HepG2 (cell line): ENCODE measurements at regions not wholly inside any gene's neighbourhood (a gene's known extent, or its start where the extent isn't known, plus 50 kb on each side); places are given as distances from the start of the nearest gene placed in this dataset.

Experiments used
- ATAC-seq: fragments of 200-7000 bp; cut with Tn5 transposase; 3 replicates; pipeline ENCODE4 v1.9.1; 2020; ENCODE audit warnings: mild to moderate bottlenecking, moderate library complexity
- BruUV-seq: library from RNA; stranded (reverse); fragments of 400-500 nt; replicated peaks from 2 replicates; lab custom pipeline; 2021; lab: Mats Ljungman, UMichigan
- CTCF ChIA-PET: fragments of 300-600 bp; formaldehyde crosslinking; extraction: SDS; loops from one replicate; lab custom pipeline; 2021; ENCODE audit warnings: low total read pairs, inconsistent platforms, low intra/inter-chr PET ratio; lab: Yijun Ruan, JAX
- POLR2A ChIA-PET: fragments of 350-600 bp; sonication (Branson Sonifier 250); formaldehyde crosslinking; loops from one replicate; lab custom pipeline; 2020; ENCODE audit warnings: antibody characterized with exemption, inconsistent platforms; lab: Yijun Ruan, JAX
- DNase-seq: peaks from one replicate; pipeline ENCODE4 v3.0.0-alpha.2; 2015; ENCODE audit warnings: low spot score
- FAIRE-seq: peaks from 3 replicates; lab custom pipeline; 2011; peaks lifted over from hg19 to GRCh38; lab: Jason Lieb, UNC
- H2AFZ ChIP-seq: one replicate; pipeline ENCODE4 v1.6.1; 2011; ENCODE audit warnings: low read length, inconsistent platforms
- H3K27ac ChIP-seq: fragments of 300-600 bp; 3 replicates; pipeline ENCODE4 v1.8.0; 2011; ENCODE audit warnings: mixed run types, mild to moderate bottlenecking, mixed read lengths, low read length, inconsistent platforms; ENCODE audit not compliant: insufficient read depth; ENCODE audit errors: extremely low read length
- H3K27me3 ChIP-seq, 2 experiments: fragments of 200-600 bp in 1 of 2; 2 replicates in 1 of 2; 3 replicates in 1 of 2; pipeline versions ENCODE4 v1.6.0 to v1.8.0; 2011; ENCODE audit warnings: low read length in 2 of 2, mild to moderate bottlenecking in 2 of 2, moderate library complexity in 2 of 2, inconsistent platforms in 1 of 2; ENCODE audit not compliant: insufficient read depth in 2 of 2, control insufficient read depth in 1 of 2
- H3K36me3 ChIP-seq, 2 experiments: fragments of 200-600 bp in 1 of 2; replicated peaks in 1 of 2; 2 replicates in 1 of 2; 3 replicates in 1 of 2; pipeline versions ENCODE4 v1.5.1 to v1.8.0; 2011; ENCODE audit warnings: low read length in 2 of 2, inconsistent platforms in 1 of 2; ENCODE audit not compliant: insufficient read depth in 2 of 2, control insufficient read depth in 1 of 2
- H3K4me1 ChIP-seq: 2 replicates; pipeline ENCODE4 v1.5.1; 2012; ENCODE audit warnings: low read length, inconsistent platforms; ENCODE audit not compliant: insufficient read depth
- H3K4me2 ChIP-seq: 2 replicates; pipeline ENCODE4 v1.6.0; 2011; ENCODE audit warnings: low read depth, low read length, inconsistent platforms
- H3K4me3 ChIP-seq, 3 experiments: fragments of 200-600 bp in 1 of 3; sonication (generic), shearing (Covaris generic) in 1 of 3; replicated peaks in 1 of 3; 2 replicates each; pipeline ENCODE4 v1.5.1; 2011 to 2016; ENCODE audit warnings: low read length in 3 of 3, inconsistent platforms in 2 of 3, low read depth in 2 of 3, mild to moderate bottlenecking in 2 of 3, control low read depth in 1 of 3, mixed read lengths in 1 of 3; ENCODE audit not compliant: insufficient read depth in 1 of 3
- H3K79me2 ChIP-seq: one replicate; pipeline ENCODE4 v1.6.1; 2011; ENCODE audit warnings: low read length, inconsistent platforms; ENCODE audit not compliant: insufficient read depth
- H3K9ac ChIP-seq: 2 replicates; pipeline ENCODE4 v1.6.0; 2011; ENCODE audit warnings: mild to moderate bottlenecking, low read depth, low read length, inconsistent platforms; ENCODE audit not compliant: insufficient read depth
- H3K9me3 ChIP-seq: 2 replicates; pipeline ENCODE4 v1.5.1; 2012; ENCODE audit warnings: mild to moderate bottlenecking, low read length
- H4K20me1 ChIP-seq: 2 replicates; pipeline ENCODE4 v1.6.0; 2011; ENCODE audit warnings: inconsistent platforms, mild to moderate bottlenecking, low read length, moderate library complexity; ENCODE audit not compliant: insufficient read depth
- CEBPB ChIP-seq: IDR thresholded peaks from 2 replicates; pipeline ENCODE4 v1.6.1; 2011; ENCODE audit warnings: low read depth, low read length, improper control_type of control experiment, borderline replicate concordance
- DR1 ChIP-seq: sonication (generic); formaldehyde crosslinking; IDR thresholded peaks from 2 replicates; pipeline ENCODE4 v1.8.0; 2021; ENCODE audit warnings: mild to moderate bottlenecking, missing genetic modification reagents, inconsistent platforms
- E2F5 ChIP-seq: sonication (generic); formaldehyde crosslinking; conservative IDR thresholded peaks from 2 replicates; pipeline ENCODE4 v1.4.0; 2020; ENCODE audit warnings: missing genetic modification reagents
- EP300 ChIP-seq, 3 experiments: sonication (generic) in 1 of 3; formaldehyde crosslinking in 1 of 3; IDR thresholded peaks; 2 replicates each; pipeline versions ENCODE4 v1.5.1 to v1.6.1; 2011 to 2020; ENCODE audit warnings: low read depth in 2 of 3, low read length in 2 of 3, borderline replicate concordance in 1 of 3, improper control_type of control experiment in 1 of 3, mild to moderate bottlenecking in 1 of 3, missing genetic modification reagents in 1 of 3, moderate library complexity in 1 of 3
- ETS1 ChIP-seq: sonication (generic); formaldehyde crosslinking; IDR thresholded peaks from 2 replicates; pipeline ENCODE4 v1.4.0; 2020; ENCODE audit warnings: missing genetic modification reagents
- MAFK ChIP-seq, 2 experiments: IDR thresholded peaks in 1 of 2; conservative IDR thresholded peaks in 1 of 2; 2 replicates each; pipeline ENCODE4 v1.6.1; 2011; ENCODE audit warnings: improper control_type of control experiment in 2 of 2, low read length in 2 of 2
- MBD4 ChIP-seq: IDR thresholded peaks from 2 replicates; pipeline ENCODE4 v1.6.1; 2012; ENCODE audit warnings: low read length, inconsistent platforms, borderline replicate concordance
- MEIS1 ChIP-seq: sonication (generic); formaldehyde crosslinking; IDR thresholded peaks from 2 replicates; pipeline ENCODE4 v1.9.0; 2021; ENCODE audit warnings: mild to moderate bottlenecking, missing genetic modification reagents, moderate library complexity, borderline replicate concordance
- SKI ChIP-seq: fragments of 450-650 bp; IDR thresholded peaks from one replicate; pipeline ENCODE4 v1.6.1; 2018; ENCODE audit warnings: mild to moderate bottlenecking; ENCODE audit not compliant: partially characterized antibody
- ZNF136 ChIP-seq: sonication (generic); formaldehyde crosslinking; IDR thresholded peaks from 2 replicates; pipeline ENCODE4 v1.8.1; 2022; ENCODE audit warnings: low read depth, mild to moderate bottlenecking, moderate library complexity, missing genetic modification reagents
- ZNF468 ChIP-seq: sonication (generic); formaldehyde crosslinking; IDR thresholded peaks from 2 replicates; pipeline ENCODE4 v1.8.0; 2022; ENCODE audit warnings: mild to moderate bottlenecking, moderate library complexity, missing genetic modification reagents
- ZNF609 ChIP-seq: sonication (generic); formaldehyde crosslinking; IDR thresholded peaks from 2 replicates; pipeline ENCODE4 v1.4.0; 2020; ENCODE audit warnings: mild to moderate bottlenecking, missing genetic modification reagents, borderline replicate concordance
- ZNF678 ChIP-seq: sonication (generic); formaldehyde crosslinking; IDR thresholded peaks from 2 replicates; pipeline ENCODE4 v1.4.0; 2020; ENCODE audit warnings: mild to moderate bottlenecking, missing genetic modification reagents
- ZNF691 ChIP-seq: sonication (generic); formaldehyde crosslinking; IDR thresholded peaks from 2 replicates; pipeline ENCODE4 v1.4.0; 2020; ENCODE audit warnings: missing genetic modification reagents, low read depth, mild to moderate bottlenecking, borderline replicate concordance
- WGBS: methylation state at CpG from one replicate; pipeline ENCODE4 v1.1.6; 2017; ENCODE audit warnings: low lambda C conversion rate; 5-methylcytosine and 5-hydroxymethylcytosine counted together
- in situ Hi-C: cut with HindIII; loops from 2 replicates; pipeline ENCODE4 v1.10.0; 2017; ENCODE audit warnings: low pct_unique_long_range_greater_than_20kb; ENCODE audit not compliant: extremely low pct_ligation_motif_present
- intact Hi-C: fragments of 100-400 bp; cut with micrococcal nuclease; formaldehyde crosslinking; loops from one replicate; pipeline ENCODE4 v1.10.0; 2022; ENCODE audit not compliant: unreplicated experiment

GRCh38 chr16:54873071-54873470 lies 57.6 kb upstream of the IRX5 start:
- ATAC-seq (no peak), DNase-seq (no peak), FAIRE-seq (no peak)
- Histone ChIP-seq H3K4me3 (no peak overlapping the region), H3K36me3 (no peaks in the 10 kb centered on the region), H2AFZ (no peak overlapping the region), H4K20me1 (no peaks in the 10 kb centered on the region), H3K9me3 (no peaks in the 10 kb centered on the region), H3K79me2 (no peaks in the 10 kb centered on the region), H3K27me3 (peaks cover 0 to 1% of the 10 kb centered on the region in 2 experiments; a peak in 1 of 5 replicates), H3K4me1 (no peaks in the 10 kb centered on the region), H3K4me2 (no peak overlapping the region), H3K27ac (no peak overlapping the region), H3K9ac (no peak overlapping the region)
- CTCF ChIA-PET, result no interaction called here
- WGBS, result 40% methylated on average over 2 of the region's 2 CpGs
- in situ Hi-C loops, result no loop called here
- POLR2A ChIA-PET, result interaction anchor here (0.7 kb wide), 1 partner anchor 1819 kb away, joined by 3 read pairs; no protein-coding TSS in a partner anchor
- intact Hi-C loops, result no loop called here
- BruUV-seq, result no TSS peak
- TF ChIP-seq ZNF691 (CRISPR knock-in tag), result no peak
- TF ChIP-seq MBD4, result no peak
- no peak for TF ChIP-seq ZNF609 (CRISPR knock-in tag)
- no peak for TF ChIP-seq MEIS1
- TF ChIP-seq E2F5 (CRISPR knock-in tag), result no peak
- TF ChIP-seq CEBPB, result no peak
- no peak for TF ChIP-seq SKI
- TF ChIP-seq ZNF136 (CRISPR knock-in tag), result no peak
- no peak for TF ChIP-seq ZNF678 (CRISPR knock-in tag)
- no peak for TF ChIP-seq DR1 (CRISPR knock-in tag)
- TF ChIP-seq MAFK (conservative IDR thresholded peaks at IDR 0.05 in 1 of 2, IDR thresholded peaks at IDR 0.05 in 1 of 2; ENCODE audit: low read length in 2 of 2), result no peak
- no peak for TF ChIP-seq ZNF468 (CRISPR knock-in tag)
- TF ChIP-seq ETS1 (CRISPR knock-in tag), result no peak
- TF ChIP-seq EP300 (IDR thresholded peaks at IDR 0.05; ENCODE audit: low read depth in 2 of 2, low read length in 2 of 2), result no peak
- TF ChIP-seq EP300 (CRISPR knock-in tag; IDR thresholded peaks at IDR 0.05; ENCODE audit: borderline replicate concordance), result no peak
- TF ChIP-seq, all 625 proteins: peak for 0
